ENCODE measurements at regions not wholly inside any gene's neighbourhood (a gene's known extent, or its start where the extent isn't known, plus 50 kb on each side); places are given as distances from the start of the nearest gene placed in this dataset.

GRCh38 chr12:85580562-85581168 is 255.5 kb downstream of the RASSF9 start:
- Histone ChIP-seq H3K4me1 (ENCODE audit: insufficient read depth, low read length) (peaks cover 4% of the 10 kb centered on the region), H3K4me3 (ENCODE audit: insufficient read depth, low read depth, low read length) (no peak overlapping the region), H2AFZ (ENCODE audit: low read depth, low read length) (no peak overlapping the region), H3K27ac (ENCODE audit: low read depth, low read length) (no peak overlapping the region), H3K9me3 (ENCODE audit: insufficient read depth, low read depth, low read length) (no peaks in the 10 kb centered on the region), H3K36me3 (ENCODE audit: insufficient read depth, low read length) (no peaks in the 10 kb centered on the region), H3K4me2 (ENCODE audit: low read length) (no peak overlapping the region), H4K20me1 (ENCODE audit: insufficient read depth, low read length) (no peaks in the 10 kb centered on the region), H3K27me3 (ENCODE audit: insufficient read depth, low read length) (no peaks in the 10 kb centered on the region), H3K9ac (ENCODE audit: low read length) (no peak overlapping the region), H3K79me2 (ENCODE audit: insufficient read depth, low read length) (no peaks in the 10 kb centered on the region)
- no peaks in the 10 kb centered on the region for H3K36me3 Mint-ChIP-seq (ENCODE audit: low read depth, unreplicated experiment)
- FAIRE-seq (no peak), DNase-seq (ENCODE audit: low read depth) (peak; percentile 45)
- H3K4me1 Mint-ChIP-seq (ENCODE audit: low read depth, unreplicated experiment), result no peaks in the 10 kb centered on the region
- TF ChIP-seq CTCF (IDR thresholded peaks at IDR 0.05; ENCODE audit: insufficient read depth, low read depth, low read length), result no peak
- no peak for TF ChIP-seq EZH2 (IDR thresholded peaks at IDR 0.05; ENCODE audit: insufficient read depth, low read length)
- no peak overlapping the region for H3K4me3 Mint-ChIP-seq (ENCODE audit: unreplicated experiment)
- no peaks in the 10 kb centered on the region for H3K9me3 Mint-ChIP-seq (ENCODE audit: unreplicated experiment)
- H3K27ac Mint-ChIP-seq (ENCODE audit: unreplicated experiment), result no peak overlapping the region
- no peaks in the 10 kb centered on the region for H3K27me3 Mint-ChIP-seq (ENCODE audit: low read depth, unreplicated experiment)

GRCh38 chr12:85587158-85587557 is 249.1 kb downstream of the RASSF9 start:
- no peaks in the 10 kb centered on the region for H3K27me3 Mint-ChIP-seq (ENCODE audit: low read depth, unreplicated experiment)
- H3K9ac ChIP-seq (ENCODE audit: low read length), result no peak overlapping the region
- no peak overlapping the region for H3K4me3 ChIP-seq (ENCODE audit: insufficient read depth, low read depth, low read length)
- H3K27me3 ChIP-seq (ENCODE audit: insufficient read depth, low read length), result no peaks in the 10 kb centered on the region
- H2AFZ ChIP-seq (ENCODE audit: low read depth, low read length), result no peak overlapping the region
- no peaks in the 10 kb centered on the region for H3K36me3 Mint-ChIP-seq (ENCODE audit: low read depth, unreplicated experiment)
- H3K36me3 ChIP-seq (ENCODE audit: insufficient read depth, low read length), result no peaks in the 10 kb centered on the region
- no peaks in the 10 kb centered on the region for H3K9me3 Mint-ChIP-seq (ENCODE audit: unreplicated experiment)
- DNase-seq (ENCODE audit: low read depth), result no peak
- peaks cover 3% of the 10 kb centered on the region for H3K9me3 ChIP-seq (ENCODE audit: insufficient read depth, low read depth, low read length)
- no peaks in the 10 kb centered on the region for H3K4me1 Mint-ChIP-seq (ENCODE audit: low read depth, unreplicated experiment)
- H3K27ac Mint-ChIP-seq (ENCODE audit: unreplicated experiment), result no peak overlapping the region
- H3K27ac ChIP-seq (ENCODE audit: low read depth, low read length), result no peak overlapping the region
- no peak overlapping the region for H3K4me3 Mint-ChIP-seq (ENCODE audit: unreplicated experiment)
- H4K20me1 ChIP-seq (ENCODE audit: insufficient read depth, low read length), result no peaks in the 10 kb centered on the region
- H3K79me2 ChIP-seq (ENCODE audit: insufficient read depth, low read length), result no peaks in the 10 kb centered on the region
- H3K4me2 ChIP-seq (ENCODE audit: low read length), result no peak overlapping the region
- no peaks in the 10 kb centered on the region for H3K4me1 ChIP-seq (ENCODE audit: insufficient read depth, low read length)
- no peak for TF ChIP-seq EZH2 (IDR thresholded peaks at IDR 0.05; ENCODE audit: insufficient read depth, low read length)
- TF ChIP-seq CTCF (IDR thresholded peaks at IDR 0.05; ENCODE audit: insufficient read depth, low read depth, low read length), result no peak
- no peak for FAIRE-seq

- H3K9me3 ChIP-seq (ENCODE audit: insufficient read depth, low read depth, low read length), result peaks cover 3% of the 10 kb centered on the region
- no peak overlapping the region for H3K4me2 ChIP-seq (ENCODE audit: low read length)
- H3K9me3 Mint-ChIP-seq (ENCODE audit: unreplicated experiment), result no peaks in the 10 kb centered on the region
- TF ChIP-seq EZH2 (IDR thresholded peaks at IDR 0.05; ENCODE audit: insufficient read depth, low read length) (no peak), CTCF (IDR thresholded peaks at IDR 0.05; ENCODE audit: insufficient read depth, low read depth, low read length) (no peak)
- H3K36me3 Mint-ChIP-seq (ENCODE audit: low read depth, unreplicated experiment), result no peaks in the 10 kb centered on the region
- FAIRE-seq (no peak), DNase-seq (ENCODE audit: low read depth) (no peak)
- H3K27me3 Mint-ChIP-seq (ENCODE audit: low read depth, unreplicated experiment), result no peaks in the 10 kb centered on the region
- no peak overlapping the region for H2AFZ ChIP-seq (ENCODE audit: low read depth, low read length)
- no peaks in the 10 kb centered on the region for H3K27me3 ChIP-seq (ENCODE audit: insufficient read depth, low read length)
- no peaks in the 10 kb centered on the region for H3K4me1 ChIP-seq (ENCODE audit: insufficient read depth, low read length)
- H3K27ac Mint-ChIP-seq (ENCODE audit: unreplicated experiment), result no peak overlapping the region
- no peak overlapping the region for H3K9ac ChIP-seq (ENCODE audit: low read length)
- no peaks in the 10 kb centered on the region for H3K79me2 ChIP-seq (ENCODE audit: insufficient read depth, low read length)
- H3K4me3 ChIP-seq (ENCODE audit: insufficient read depth, low read depth, low read length), result no peak overlapping the region
- no peak overlapping the region for H3K27ac ChIP-seq (ENCODE audit: low read depth, low read length)
- no peaks in the 10 kb centered on the region for H3K4me1 Mint-ChIP-seq (ENCODE audit: low read depth, unreplicated experiment)
- H4K20me1 ChIP-seq (ENCODE audit: insufficient read depth, low read length), result no peaks in the 10 kb centered on the region
- no peaks in the 10 kb centered on the region for H3K36me3 ChIP-seq (ENCODE audit: insufficient read depth, low read length)
- H3K4me3 Mint-ChIP-seq (ENCODE audit: unreplicated experiment), result no peak overlapping the region
Measured at GRCh38 chr12:85588221-85588620, 248.0 kb downstream of the RASSF9 start.

All from astrocyte (in vitro differentiated cells and primary cell).